GM18868 (cell line): ENCODE measurements at regions not wholly inside any gene's neighbourhood (a gene's known extent, or its start where the extent isn't known, plus 50 kb on each side); places are given as distances from the start of the nearest gene placed in this dataset.

ENCODE experiments used
- ATAC-seq: cut with Tn5 transposase; IDR thresholded peaks from one replicate; pipeline ENCODE4 v1.9.1; 2021; ENCODE audit warnings: mild to moderate bottlenecking, moderate library complexity; ENCODE audit not compliant: unreplicated experiment

DNA sequence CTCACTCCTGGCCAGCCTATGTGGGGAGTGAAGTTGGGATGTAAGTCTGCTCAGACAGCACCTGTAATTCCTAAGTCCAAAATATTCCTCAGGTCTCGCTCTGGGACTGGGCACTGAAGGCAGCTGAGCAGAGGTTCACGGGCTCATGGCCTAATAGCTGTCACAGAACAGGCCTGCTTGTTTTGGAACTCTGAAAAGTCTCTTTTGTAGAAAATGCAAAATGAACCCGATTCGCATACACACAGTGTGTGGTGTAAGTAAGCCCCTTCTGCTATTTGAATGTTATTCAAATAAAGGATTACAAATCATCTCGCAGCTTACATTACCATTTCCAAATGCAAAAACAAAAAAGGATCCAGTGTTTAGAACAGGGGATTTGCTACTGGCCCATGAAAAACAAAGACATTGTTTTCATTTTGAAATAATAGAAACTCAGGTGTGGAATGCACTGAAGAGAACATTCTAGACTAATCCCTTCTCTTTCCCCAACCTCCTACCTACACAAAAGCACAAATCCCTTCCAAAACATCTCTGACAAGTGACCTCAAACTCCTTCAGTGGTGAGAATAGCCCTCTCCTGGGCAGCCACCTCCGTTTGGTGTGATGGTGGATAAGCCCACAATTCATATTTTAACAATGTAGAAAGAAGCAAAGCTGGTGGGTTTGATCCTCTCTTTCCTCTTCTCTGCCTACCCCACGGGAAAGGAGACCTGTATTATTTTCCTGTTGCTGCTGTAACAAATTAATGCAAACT, 118.3 kb upstream of the NCK2 start:
- no peak for ATAC-seq

DNA sequence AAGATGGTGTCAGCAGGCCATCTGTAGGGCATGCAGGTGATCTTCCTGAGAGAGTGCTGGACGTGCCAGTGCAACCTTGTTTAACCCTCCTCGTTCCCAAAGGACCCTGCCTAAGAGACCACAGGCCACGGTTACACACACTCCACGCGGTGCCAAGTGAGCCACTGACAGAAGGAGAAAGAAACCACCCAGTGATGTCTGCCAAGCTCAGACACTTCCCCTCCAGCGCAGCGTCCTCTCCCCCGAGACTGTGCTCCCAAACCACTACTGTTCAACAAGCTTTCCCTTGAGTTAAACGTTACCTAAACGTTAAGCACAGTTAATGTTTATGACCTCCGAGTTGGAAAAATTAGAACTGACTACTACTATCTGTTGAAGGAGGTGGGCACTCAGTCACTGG, 119.1 kb upstream of the NCK2 start:
- ATAC-seq = no peak

- ATAC-seq = no peak
Observed at GRCh38 chr2:105621038-105621437, 123.7 kb upstream of the NCK2 start.

GRCh38 chr2:105618351-105618659, 126.4 kb upstream of the NCK2 start:
- no peak for ATAC-seq

GRCh38 chr2:105617631-105618350, 126.9 kb upstream of the NCK2 start:
- no peak for ATAC-seq

DNA sequence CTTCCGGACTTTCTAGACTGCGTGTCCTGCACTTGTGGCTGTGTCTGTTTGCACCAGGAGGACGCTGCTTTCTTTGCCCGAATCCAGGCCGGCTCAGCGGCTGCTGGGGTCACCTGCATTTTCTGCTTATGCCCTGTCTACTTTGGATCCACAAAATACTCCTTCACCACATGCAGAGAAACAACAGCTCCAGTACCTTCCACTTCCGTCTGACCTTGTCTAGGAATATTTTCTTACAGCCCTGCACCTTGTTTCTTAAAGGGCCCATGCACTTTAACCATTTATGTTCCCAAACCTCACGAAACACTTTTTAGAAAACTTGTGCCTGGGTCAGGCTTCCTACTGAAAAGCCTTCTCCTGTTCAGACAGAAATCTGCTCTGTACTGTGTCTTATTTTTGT, 129.4 kb upstream of the NCK2 start:
- no peak for ATAC-seq

- ATAC-seq = no peak
Observed at GRCh38 chr2:105611811-105612424, 132.8 kb upstream of the NCK2 start.

DNA sequence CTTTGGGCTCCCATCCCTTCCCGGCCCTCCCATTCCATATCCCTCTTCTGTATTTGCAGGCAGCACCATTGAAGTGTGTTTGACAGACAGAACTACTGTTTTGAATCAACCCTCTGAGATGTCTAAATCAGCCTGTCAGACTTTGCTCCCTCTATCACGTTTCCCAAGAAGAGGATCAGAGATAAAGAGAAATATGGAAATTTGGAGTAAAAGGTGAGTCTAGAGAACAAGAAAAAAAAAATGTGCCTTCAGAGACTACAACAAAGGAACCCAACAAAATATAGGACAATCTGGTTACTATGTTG, 133.4 kb upstream of the NCK2 start:
- no peak for ATAC-seq

GRCh38 chr2:105610576-105611332, 134.0 kb upstream of the NCK2 start:
- no peak for ATAC-seq

DNA sequence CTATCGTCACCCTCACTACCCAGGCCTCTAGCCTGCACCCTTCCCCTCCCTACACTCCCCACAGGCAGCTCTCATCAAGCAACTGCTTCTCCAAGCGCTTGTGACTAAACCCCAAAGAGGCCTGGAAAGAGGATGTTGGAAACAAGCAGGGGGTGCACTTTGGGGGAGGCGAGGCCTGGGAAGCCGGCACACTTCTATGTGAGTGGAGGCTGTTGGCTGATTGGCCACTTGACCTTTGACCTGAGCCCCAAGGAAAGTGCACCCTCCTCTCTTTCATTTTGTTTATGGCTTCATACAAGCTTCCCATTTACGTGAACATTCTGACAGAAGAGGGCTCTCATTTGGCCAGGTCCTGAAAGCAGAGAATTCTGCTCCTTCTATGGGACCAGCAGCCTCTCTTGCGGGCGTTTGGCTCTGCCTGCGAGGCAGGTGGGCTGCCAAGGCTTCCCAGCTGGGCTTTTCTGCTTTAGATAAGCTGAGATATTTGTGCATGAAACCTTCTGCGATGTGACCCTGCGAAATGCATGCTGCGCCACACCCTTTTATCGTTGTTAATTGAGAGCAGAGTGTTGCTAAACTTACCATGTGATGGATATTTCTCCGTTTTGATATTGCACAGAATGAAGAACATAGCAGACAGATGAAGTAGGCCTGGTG, 134.8 kb upstream of the NCK2 start:
- ATAC-seq = no peak

DNA sequence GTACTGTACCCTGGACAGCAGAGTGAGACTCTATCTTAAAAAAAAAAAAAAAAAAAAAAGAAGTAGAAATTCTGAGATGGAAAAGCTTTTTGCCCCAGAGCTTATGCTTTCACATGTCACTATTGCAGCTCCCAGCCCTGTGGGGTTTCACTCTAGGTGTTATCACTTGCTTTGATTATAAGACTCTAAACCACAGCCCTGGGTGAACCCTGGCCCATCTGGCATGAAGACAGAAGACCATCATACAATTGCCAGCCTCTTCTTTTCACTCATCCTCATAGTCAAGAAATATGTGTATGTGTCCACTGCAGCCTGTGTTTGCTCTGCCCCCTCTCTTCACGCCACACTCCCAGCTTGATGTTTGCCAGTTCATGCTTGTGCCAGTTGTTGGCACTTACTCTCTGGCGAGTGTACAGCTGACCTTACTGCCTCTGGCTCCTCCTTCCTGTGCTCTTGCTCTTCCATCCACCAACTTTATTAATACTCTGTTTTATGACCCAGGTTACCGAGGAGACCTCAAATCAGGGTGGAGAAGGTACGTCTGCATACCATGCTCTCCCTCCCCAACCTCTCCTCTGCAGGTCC, 136.7 kb upstream of the NCK2 start:
- no peak for ATAC-seq

DNA sequence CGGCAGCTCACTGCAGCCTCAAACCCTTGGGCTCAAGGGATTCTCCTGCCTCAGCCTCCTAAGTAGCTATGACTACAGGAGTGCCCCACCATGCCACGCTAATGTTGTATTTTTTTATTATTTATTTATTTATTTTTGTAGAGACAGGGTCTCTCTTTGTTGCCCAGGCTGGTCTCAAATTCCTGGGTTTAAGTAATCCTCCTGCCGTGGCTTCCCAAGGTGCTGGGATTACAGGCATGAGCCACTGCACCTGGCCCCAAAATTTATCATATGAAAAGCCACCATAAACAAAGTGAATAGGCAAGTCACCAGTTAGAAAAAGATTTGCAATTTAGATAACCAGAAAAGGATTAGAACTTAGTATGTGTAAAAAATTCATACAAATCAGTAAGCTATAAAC, 138.6 kb upstream of the NCK2 start:
- no peak for ATAC-seq

DNA sequence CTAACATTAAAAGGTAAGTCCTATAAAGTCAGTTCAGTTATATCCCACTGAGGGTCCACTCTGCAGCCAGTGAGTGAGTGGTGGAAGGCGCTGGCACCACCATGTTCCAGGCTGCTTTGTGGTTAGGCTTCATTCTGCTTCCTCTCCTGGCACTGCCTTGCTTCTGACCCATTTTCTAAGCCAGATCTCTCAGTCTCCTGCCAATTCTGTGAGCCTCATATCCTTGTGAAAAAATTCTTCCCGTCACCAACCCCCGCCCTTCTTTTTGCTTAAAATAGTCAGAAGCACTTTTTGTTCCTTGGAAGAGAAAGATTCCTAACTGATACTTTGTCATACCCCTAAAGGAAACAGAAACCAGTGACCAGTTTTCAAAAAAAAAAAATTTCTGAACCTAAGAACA, 139.8 kb upstream of the NCK2 start:
- no peak for ATAC-seq

DNA sequence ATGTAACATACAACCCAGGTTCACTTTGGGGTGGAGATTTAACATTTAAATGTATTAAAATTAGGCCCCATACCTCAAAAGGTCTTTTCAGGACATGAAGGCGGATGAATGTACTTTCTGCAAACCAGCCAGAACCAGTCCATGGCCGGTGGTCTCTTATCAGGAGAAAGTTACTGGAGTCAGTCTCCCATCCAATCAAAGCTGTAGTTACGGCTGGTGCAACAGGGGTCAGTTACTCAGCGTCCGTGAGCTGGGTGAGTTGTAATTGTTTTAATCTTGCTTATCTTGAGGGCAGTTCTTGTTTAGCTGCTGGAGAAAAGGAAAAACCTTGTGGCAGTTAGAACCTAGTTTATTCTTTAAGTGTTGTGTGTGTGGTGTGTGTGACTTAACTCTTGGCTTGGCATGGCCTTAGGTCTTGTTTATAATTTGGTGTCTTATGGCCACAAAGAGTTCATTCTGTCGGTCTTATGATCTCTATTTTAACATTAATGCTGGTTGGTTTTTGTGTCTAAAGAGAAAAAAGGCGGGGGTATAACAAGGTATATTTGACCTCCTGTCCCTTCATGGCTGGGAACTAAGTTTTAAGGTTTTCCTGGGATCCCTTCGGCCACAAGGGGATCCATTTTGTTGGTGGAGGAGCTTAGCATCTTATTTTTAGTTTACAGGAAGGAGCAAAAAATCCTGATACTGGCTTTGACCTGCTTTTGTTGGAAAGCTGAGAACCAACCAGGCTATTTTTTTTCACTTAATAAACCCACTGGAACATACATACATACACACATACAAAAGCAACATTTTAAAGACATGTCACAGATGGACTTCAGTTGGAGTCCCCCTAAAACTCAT, 143.5 kb upstream of the NCK2 start:
- ATAC-seq = no peak

GRCh38 chr2:105600602-105600948, 144.1 kb upstream of the NCK2 start:
- no peak for ATAC-seq

GRCh38 chr2:105600037-105600442, 144.7 kb upstream of the NCK2 start:
- ATAC-seq = no peak

GRCh38 chr2:105598829-105599698, 145.6 kb upstream of the NCK2 start:
- ATAC-seq = no peak

- ATAC-seq = no peak
Observed at GRCh38 chr2:105597806-105598803, 146.6 kb upstream of the NCK2 start.
